Activated naive CD4-positive, alpha-beta T cell treated with anti-CD3 and anti-CD28 coated beads for 36 hours (primary cell): ENCODE measurements at regions not wholly inside any gene's neighbourhood (a gene's known extent, or its start where the extent isn't known, plus 50 kb on each side); places are given as distances from the start of the nearest gene placed in this dataset.

Source experiments
- CTCF ChIA-PET: fragments of 350-600 bp; sonication (Branson Sonifier 250); formaldehyde crosslinking; loops from one replicate; lab custom pipeline; 2021; ENCODE audit warnings: antibody characterized with exemption; lab: Charles Lee
- DNase-seq: peaks from one replicate; pipeline ENCODE4 v3.0.0-alpha.2; 2020
- H3K27ac Mint-ChIP-seq: one replicate; pipeline ENCODE4 v1.8.0; 2021; ENCODE audit warnings: mild to moderate bottlenecking, mixed read lengths
- H3K27me3 Mint-ChIP-seq: one replicate; pipeline ENCODE4 v1.8.0; 2021; ENCODE audit warnings: low read depth, mixed read lengths
- H3K36me3 Mint-ChIP-seq: one replicate; pipeline ENCODE4 v1.8.0; 2021; ENCODE audit warnings: low read depth, mixed read lengths
- H3K4me1 Mint-ChIP-seq: one replicate; pipeline ENCODE4 v1.8.0; 2021; ENCODE audit warnings: low read depth, mixed read lengths
- H3K4me3 Mint-ChIP-seq: one replicate; pipeline ENCODE4 v1.8.0; 2021; ENCODE audit warnings: mild to moderate bottlenecking, moderate library complexity, mixed read lengths
- H3K9me3 Mint-ChIP-seq: one replicate; pipeline ENCODE4 v1.8.0; 2021; ENCODE audit warnings: mixed read lengths
- intact Hi-C: fragments of 100-400 bp; cut with micrococcal nuclease; formaldehyde crosslinking; loops from one replicate; pipeline ENCODE4 v1.15.1; 2023

- CTCF ChIA-PET, result no interaction called here
- Mint-ChIP-seq H3K9me3 (peaks cover 4% of the 10 kb centered on the region), H3K36me3 (no peaks in the 10 kb centered on the region), H3K4me1 (no peaks in the 10 kb centered on the region), H3K27me3 (no peaks in the 10 kb centered on the region), H3K4me3 (no peak overlapping the region), H3K27ac (no peak overlapping the region)
- intact Hi-C loops, result no loop called here
- no peak for DNase-seq
Measured at GRCh38 chr5:97628807-97629206, 445.8 kb upstream of the RIOK2 start.

- H3K27me3 Mint-ChIP-seq, result no peaks in the 10 kb centered on the region
- CTCF ChIA-PET, result no interaction called here
- intact Hi-C loops, result no loop called here
- H3K4me3 Mint-ChIP-seq, result no peak overlapping the region
- no peaks in the 10 kb centered on the region for H3K4me1 Mint-ChIP-seq
- H3K36me3 Mint-ChIP-seq, result no peaks in the 10 kb centered on the region
- H3K27ac Mint-ChIP-seq, result no peak overlapping the region
- no peak for DNase-seq
- H3K9me3 Mint-ChIP-seq, result peaks cover 4% of the 10 kb centered on the region
Measured at GRCh38 chr5:97629276-97629675, 446.2 kb upstream of the RIOK2 start.

GRCh38 chr5:97635553-97635952 lies 452.5 kb upstream of the RIOK2 start:
- Mint-ChIP-seq H3K9me3 (peaks cover 4% of the 10 kb centered on the region), H3K27ac (no peak overlapping the region), H3K27me3 (no peaks in the 10 kb centered on the region), H3K4me3 (no peak overlapping the region), H3K4me1 (no peaks in the 10 kb centered on the region), H3K36me3 (no peaks in the 10 kb centered on the region)
- CTCF ChIA-PET, result no interaction called here
- DNase-seq, result no peak
- intact Hi-C loops, result no loop called here

GRCh38 chr5:97636766-97637165 lies 453.7 kb upstream of the RIOK2 start:
- no peaks in the 10 kb centered on the region for H3K27me3 Mint-ChIP-seq
- H3K4me3 Mint-ChIP-seq, result no peak overlapping the region
- no peaks in the 10 kb centered on the region for H3K36me3 Mint-ChIP-seq
- intact Hi-C loops, result no loop called here
- H3K9me3 Mint-ChIP-seq, result peaks cover 3% of the 10 kb centered on the region
- no peaks in the 10 kb centered on the region for H3K4me1 Mint-ChIP-seq
- CTCF ChIA-PET, result no interaction called here
- H3K27ac Mint-ChIP-seq, result no peak overlapping the region
- DNase-seq, result no peak

- H3K9me3 Mint-ChIP-seq, result peaks cover 3% of the 10 kb centered on the region
- H3K27me3 Mint-ChIP-seq, result no peaks in the 10 kb centered on the region
- no peak overlapping the region for H3K27ac Mint-ChIP-seq
- DNase-seq, result no peak
- no peaks in the 10 kb centered on the region for H3K4me1 Mint-ChIP-seq
- intact Hi-C loops, result no loop called here
- H3K4me3 Mint-ChIP-seq, result no peak overlapping the region
- CTCF ChIA-PET, result no interaction called here
- no peaks in the 10 kb centered on the region for H3K36me3 Mint-ChIP-seq
Measured at GRCh38 chr5:97641081-97641480, 458.0 kb upstream of the RIOK2 start.

- Mint-ChIP-seq H3K27me3 (no peaks in the 10 kb centered on the region), H3K27ac (no peak overlapping the region)
- intact Hi-C loops, result no loop called here
Measured at GRCh38 chr5:97644206-97644605, 461.2 kb upstream of the RIOK2 start.

GRCh38 chr5:97644896-97645295 lies 461.8 kb upstream of the RIOK2 start:
- no peaks in the 10 kb centered on the region for H3K27me3 Mint-ChIP-seq
- H3K4me1 Mint-ChIP-seq, result no peaks in the 10 kb centered on the region
- no peak overlapping the region for H3K27ac Mint-ChIP-seq
- H3K4me3 Mint-ChIP-seq, result no peak overlapping the region
- H3K9me3 Mint-ChIP-seq, result peaks cover 5% of the 10 kb centered on the region
- DNase-seq, result no peak
- CTCF ChIA-PET, result no interaction called here
- intact Hi-C loops, result no loop called here
- no peaks in the 10 kb centered on the region for H3K36me3 Mint-ChIP-seq

More at GRCh38 chr5:97644206-97644605, 461.2 kb upstream of the RIOK2 start:
- CTCF ChIA-PET, result no interaction called here
- no peaks in the 10 kb centered on the region for H3K36me3 Mint-ChIP-seq
- H3K9me3 Mint-ChIP-seq, result peaks cover 5% of the 10 kb centered on the region
- no peak overlapping the region for H3K4me3 Mint-ChIP-seq
- H3K4me1 Mint-ChIP-seq, result no peaks in the 10 kb centered on the region
- DNase-seq, result no peak

- no peak for DNase-seq
- H3K27ac Mint-ChIP-seq, result no peak overlapping the region
- CTCF ChIA-PET, result no interaction called here
- no peaks in the 10 kb centered on the region for H3K36me3 Mint-ChIP-seq
- no peaks in the 10 kb centered on the region for H3K27me3 Mint-ChIP-seq
- H3K4me3 Mint-ChIP-seq, result no peak overlapping the region
- H3K4me1 Mint-ChIP-seq, result no peaks in the 10 kb centered on the region
- no peaks in the 10 kb centered on the region for H3K9me3 Mint-ChIP-seq
- intact Hi-C loops, result no loop called here
Measured at GRCh38 chr5:97657239-97657638, 474.2 kb upstream of the RIOK2 start.

GRCh38 chr5:97658116-97658900 lies 475.3 kb upstream of the RIOK2 start:
- no peak overlapping the region for H3K4me3 Mint-ChIP-seq
- H3K27me3 Mint-ChIP-seq, result no peaks in the 10 kb centered on the region

GRCh38 chr5:97666783-97667182 lies 483.7 kb upstream of the RIOK2 start:
- intact Hi-C loops, result no loop called here
- no peak overlapping the region for H3K27ac Mint-ChIP-seq
- H3K27me3 Mint-ChIP-seq, result no peaks in the 10 kb centered on the region
- H3K4me1 Mint-ChIP-seq, result no peaks in the 10 kb centered on the region
- no peaks in the 10 kb centered on the region for H3K36me3 Mint-ChIP-seq
- no peaks in the 10 kb centered on the region for H3K9me3 Mint-ChIP-seq
- DNase-seq, result no peak
- no peak overlapping the region for H3K4me3 Mint-ChIP-seq
- CTCF ChIA-PET, result no interaction called here

More at GRCh38 chr5:97658116-97658900, 475.3 kb upstream of the RIOK2 start:
- no peaks in the 10 kb centered on the region for H3K9me3 Mint-ChIP-seq
- CTCF ChIA-PET, result no interaction called here
- no peak overlapping the region for H3K27ac Mint-ChIP-seq
- no peaks in the 10 kb centered on the region for H3K4me1 Mint-ChIP-seq
- DNase-seq, result no peak
- no peaks in the 10 kb centered on the region for H3K36me3 Mint-ChIP-seq
- intact Hi-C loops, result no loop called here

GRCh38 chr5:97670447-97670846 lies 487.4 kb upstream of the RIOK2 start:
- no peak overlapping the region for H3K27ac Mint-ChIP-seq
- no peak overlapping the region for H3K4me3 Mint-ChIP-seq
- H3K9me3 Mint-ChIP-seq, result no peaks in the 10 kb centered on the region
- no peaks in the 10 kb centered on the region for H3K27me3 Mint-ChIP-seq
- intact Hi-C loops, result no loop called here
- DNase-seq, result no peak
- no peaks in the 10 kb centered on the region for H3K4me1 Mint-ChIP-seq
- H3K36me3 Mint-ChIP-seq, result no peaks in the 10 kb centered on the region
- CTCF ChIA-PET, result no interaction called here

GRCh38 chr5:97676608-97677007 lies 493.6 kb upstream of the RIOK2 start:
- DNase-seq, result no peak
- Mint-ChIP-seq H3K27ac (no peak overlapping the region), H3K4me1 (no peaks in the 10 kb centered on the region), H3K4me3 (no peak overlapping the region), H3K9me3 (peaks cover 6% of the 10 kb centered on the region), H3K36me3 (no peaks in the 10 kb centered on the region), H3K27me3 (no peaks in the 10 kb centered on the region)
- intact Hi-C loops, result no loop called here
- CTCF ChIA-PET, result no interaction called here

GRCh38 chr5:97694091-97694490 lies 511.0 kb upstream of the RIOK2 start:
- intact Hi-C loops, result no loop called here
- no peaks in the 10 kb centered on the region for H3K27me3 Mint-ChIP-seq

More at GRCh38 chr5:97694091-97694490, 511.0 kb upstream of the RIOK2 start:
- no peaks in the 10 kb centered on the region for H3K4me1 Mint-ChIP-seq
- no peak overlapping the region for H3K4me3 Mint-ChIP-seq
- H3K9me3 Mint-ChIP-seq, result no peaks in the 10 kb centered on the region
- CTCF ChIA-PET, result no interaction called here
- no peak overlapping the region for H3K27ac Mint-ChIP-seq
- no peak for DNase-seq
- H3K36me3 Mint-ChIP-seq, result no peaks in the 10 kb centered on the region
